Islet precursor cell (in vitro differentiated cells): ENCODE measurements at regions not wholly inside any gene's neighbourhood (a gene's known extent, or its start where the extent isn't known, plus 50 kb on each side); places are given as distances from the start of the nearest gene placed in this dataset.
A peak's percentile ranks its signal among the peaks of the same experiment; 100 is the strongest.

Experiments
- DNase-seq: peaks from one replicate; pipeline ENCODE4 v3.0.0-alpha.2; 2018

DNA sequence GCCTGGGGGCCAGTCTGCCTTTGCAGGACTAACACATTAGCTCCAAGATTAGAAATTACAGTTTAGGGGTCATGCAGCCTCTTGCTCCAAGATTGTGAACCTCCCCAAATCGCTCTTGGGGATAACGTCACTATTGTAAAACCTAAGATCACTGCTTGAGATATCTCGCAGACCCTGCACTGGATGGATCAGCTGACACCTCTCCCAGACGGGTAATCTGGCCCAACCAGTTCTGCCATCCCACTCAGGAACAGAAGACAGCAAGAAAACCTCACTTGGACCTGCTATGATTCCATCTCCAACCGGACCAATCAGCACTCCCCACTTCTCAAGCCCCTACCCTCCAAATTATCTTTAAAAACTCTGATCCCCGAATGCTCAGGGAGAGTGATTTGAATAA is 431.2 kb downstream of the GPM6A start:
- DNase-seq = peak; percentile 90

DNA sequence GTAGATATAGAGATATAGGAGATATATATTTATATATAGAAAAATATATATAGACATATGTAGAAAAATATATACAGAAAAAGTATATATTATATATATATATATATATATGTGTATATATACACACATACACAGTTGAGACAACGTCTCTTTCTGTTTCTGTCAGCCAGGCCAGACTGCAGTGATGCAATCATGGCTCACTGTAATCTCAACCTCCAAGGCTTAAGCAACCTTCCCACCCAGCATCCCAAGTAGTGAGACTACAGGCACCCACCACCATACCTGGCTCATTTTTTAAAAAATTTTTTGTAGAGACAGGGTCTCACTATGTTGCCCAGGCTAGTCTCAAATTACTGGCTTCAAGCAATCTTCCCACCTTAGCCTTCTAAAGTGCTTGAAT is 426.3 kb downstream of the GPM6A start:
- no peak for DNase-seq

DNA sequence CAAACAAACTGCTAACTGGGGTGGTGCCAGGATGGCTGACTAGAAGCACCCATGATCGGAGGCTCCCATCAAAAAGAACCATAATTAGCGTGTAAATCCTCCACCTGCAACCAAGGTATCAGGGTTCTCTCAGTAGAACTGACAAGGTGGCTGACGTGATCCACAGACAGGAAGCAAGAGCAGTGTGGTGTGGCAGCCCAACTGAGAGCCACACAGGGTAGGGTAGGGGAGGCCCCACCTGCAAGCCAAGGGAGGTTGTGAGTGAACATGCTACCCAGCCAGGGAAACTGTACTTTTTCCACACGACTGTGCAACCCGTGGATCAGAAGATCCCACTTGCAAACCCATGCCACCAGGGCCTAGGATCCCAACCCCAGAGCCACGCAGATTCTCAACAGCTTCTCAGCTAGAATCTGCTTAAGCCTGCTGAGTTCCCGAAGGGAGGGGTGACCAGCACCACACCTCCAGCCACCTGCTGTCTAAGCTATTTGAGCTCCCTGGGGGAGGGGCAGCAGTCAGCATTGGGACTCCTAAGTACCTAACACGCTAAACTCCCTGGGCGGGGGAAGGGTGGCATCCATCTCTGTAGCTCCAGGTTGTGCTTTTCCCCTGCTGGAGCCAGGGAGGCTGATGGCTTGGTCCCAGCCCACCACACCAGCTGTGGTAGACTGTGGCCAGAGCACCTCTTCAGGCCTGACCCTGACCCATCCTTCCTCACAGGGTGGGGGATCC is 425.1 kb downstream of the GPM6A start:
- DNase-seq = no peak

DNA sequence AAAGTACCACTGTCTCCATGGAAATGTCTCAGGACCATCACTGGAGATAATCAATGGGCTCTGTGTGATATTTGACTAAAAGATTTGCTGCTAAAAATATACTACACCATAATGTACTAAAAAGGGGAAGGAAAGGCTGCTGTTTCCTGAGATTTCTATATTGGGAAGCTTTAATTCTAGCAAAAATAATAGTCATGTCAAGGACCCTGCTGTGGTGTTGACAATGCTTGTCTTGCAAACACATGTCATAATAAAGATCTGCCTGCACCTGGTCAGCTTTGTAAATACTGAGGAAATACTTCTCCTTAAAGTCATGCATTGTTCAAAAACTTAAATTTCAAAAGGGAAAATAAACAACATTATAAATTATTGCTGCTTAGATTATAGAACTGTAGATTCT is 417.9 kb downstream of the GPM6A start:
- DNase-seq = no peak

DNA sequence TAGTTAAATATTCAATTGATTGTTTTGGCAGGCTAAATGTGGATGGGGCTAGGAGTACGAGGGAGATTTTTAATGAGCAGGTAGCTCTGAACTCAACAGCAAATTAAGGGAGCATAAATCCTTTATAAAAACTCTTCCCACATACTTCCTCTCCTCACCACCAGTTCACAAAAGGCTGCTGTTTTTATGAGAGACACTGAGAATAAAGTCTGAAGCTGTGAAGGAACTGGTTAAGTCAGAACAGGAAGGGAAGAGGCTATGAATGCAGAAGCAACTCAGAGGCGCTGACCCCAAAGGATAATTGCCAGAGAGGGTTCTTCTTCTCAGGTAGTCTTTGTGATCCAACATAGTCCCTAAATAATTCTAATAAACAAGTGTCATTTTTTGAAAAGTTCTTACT is 406.1 kb downstream of the GPM6A start:
- DNase-seq = no peak

DNA sequence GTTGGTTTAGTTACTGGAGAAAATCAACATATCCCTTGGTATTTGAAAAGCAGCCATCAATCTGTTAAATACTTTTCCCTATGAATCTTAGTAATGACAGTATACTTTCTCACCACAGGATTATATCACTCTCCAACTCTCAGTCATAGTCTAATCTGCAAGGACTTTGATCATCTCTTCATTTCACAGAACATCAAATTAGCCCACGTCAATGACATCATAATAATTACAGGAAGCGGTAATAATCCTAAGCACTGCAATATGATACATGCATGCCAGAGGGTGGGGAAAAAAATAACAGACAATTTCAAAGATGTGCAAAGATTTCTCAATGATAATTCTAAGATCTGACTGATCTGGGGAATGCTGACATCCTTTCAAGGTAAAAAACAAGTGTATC is 404.1 kb downstream of the GPM6A start:
- no peak for DNase-seq

DNA sequence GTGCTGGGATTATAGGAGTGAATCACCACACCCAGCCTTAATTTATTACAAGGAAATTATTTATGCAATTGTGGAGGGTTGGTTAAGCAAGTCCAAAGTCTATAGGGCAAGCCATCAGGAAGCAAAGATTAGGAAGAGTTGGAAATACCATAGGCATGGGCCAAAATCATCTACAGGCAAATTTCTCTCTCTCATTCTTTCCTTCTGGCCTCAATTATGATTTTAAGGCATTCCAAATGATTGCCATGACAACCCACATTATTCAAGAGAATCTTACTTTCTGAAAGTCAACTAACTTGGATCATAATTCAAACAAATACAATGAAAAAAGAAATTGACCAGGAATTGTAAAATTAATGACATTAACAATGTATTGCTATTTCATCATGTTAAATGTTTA is 400.8 kb downstream of the GPM6A start:
- no peak for DNase-seq

DNA sequence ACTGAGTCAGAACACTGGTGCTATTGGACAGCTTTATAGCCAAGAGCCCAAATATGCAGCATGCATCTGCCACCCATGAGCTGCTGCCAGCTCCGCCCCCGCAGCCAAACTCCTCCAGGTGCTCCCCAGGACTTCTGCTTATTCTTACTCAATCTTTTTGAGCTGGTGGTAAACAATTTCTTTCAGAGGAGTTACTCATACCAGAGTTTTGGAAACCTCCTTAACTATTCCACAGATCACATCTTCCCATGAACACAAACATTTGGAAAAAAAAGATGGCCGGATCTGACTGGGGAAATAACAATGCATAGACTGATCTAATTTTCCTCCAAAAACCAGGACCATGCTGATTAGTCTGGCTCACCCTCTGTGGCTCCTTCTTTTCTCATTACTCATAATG is 399.9 kb downstream of the GPM6A start:
- DNase-seq = no peak

DNA sequence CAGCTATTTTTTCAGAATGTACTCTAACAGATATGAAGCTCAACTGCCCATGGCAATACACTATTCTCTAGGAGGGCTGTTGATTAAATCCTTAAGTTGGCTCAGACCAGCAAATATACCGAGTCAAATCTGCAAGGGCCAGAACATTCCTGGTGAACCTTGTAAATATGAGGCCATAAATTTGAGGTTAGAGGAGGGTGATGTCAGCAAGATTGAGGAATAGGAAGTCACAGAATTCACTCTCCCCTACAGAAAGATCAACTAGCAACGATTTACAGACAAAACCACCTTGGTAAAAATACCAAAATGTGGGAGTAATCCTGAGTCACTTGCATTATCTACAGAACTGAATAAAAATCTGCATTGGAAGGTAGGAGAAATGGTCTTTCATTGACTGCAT is 399.3 kb downstream of the GPM6A start:
- no peak for DNase-seq

DNA sequence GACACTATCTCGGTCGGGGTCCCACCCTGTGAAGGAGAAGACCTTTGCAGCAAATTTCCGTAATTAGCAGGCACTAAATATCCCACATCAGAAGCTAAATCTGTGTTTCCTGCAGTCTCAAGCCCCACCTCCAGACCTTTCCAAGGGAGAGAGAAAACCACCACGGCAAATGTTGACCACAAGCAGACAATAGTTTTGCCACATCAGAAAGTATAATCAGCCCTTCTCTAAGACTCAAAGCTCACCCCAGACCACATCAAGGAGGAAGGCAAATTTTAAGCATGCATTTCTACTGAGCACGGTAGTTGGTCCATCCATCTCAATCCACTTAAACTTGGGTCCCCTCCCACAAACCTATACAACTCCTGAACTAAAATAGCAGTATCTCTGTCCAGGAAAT is 398.5 kb downstream of the GPM6A start:
- DNase-seq = peak; percentile 50

DNA sequence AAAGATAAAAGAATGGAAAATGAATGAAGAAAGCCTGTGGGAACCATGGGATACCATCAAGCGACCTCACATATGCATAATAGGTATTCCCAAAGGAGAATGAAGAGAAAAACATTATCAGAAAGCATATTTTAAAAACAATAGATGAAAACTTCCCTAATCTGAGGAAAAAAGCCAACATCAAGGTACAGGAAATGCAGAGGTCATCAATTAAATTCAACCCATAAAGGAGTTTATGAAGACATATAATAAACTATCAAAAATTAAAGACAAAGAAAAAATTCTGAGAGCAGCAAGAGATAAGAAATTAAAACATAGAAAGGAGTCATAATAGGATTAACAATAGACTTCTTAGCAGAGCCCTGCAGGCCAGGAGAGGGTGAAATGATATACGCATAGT is 397.5 kb downstream of the GPM6A start:
- DNase-seq = no peak

DNA sequence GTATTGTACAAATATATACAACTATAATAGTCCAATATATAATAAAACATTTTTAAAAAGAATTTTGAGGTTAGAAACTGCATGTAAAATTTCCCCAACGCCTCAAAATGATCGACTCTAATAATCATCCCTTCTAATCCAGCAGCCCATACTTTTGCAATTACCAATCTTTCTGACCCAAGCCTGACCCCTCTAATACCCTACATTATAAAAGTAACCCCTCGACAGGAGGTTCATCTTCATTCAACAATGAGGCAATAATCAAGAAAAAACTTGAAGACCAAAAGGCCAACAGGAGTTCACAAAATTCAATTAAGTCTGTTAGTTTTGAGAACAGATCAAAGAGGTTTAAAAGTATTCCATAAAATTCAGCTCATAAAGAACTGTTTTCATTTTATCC is 393.5 kb downstream of the GPM6A start:
- no peak for DNase-seq

DNA sequence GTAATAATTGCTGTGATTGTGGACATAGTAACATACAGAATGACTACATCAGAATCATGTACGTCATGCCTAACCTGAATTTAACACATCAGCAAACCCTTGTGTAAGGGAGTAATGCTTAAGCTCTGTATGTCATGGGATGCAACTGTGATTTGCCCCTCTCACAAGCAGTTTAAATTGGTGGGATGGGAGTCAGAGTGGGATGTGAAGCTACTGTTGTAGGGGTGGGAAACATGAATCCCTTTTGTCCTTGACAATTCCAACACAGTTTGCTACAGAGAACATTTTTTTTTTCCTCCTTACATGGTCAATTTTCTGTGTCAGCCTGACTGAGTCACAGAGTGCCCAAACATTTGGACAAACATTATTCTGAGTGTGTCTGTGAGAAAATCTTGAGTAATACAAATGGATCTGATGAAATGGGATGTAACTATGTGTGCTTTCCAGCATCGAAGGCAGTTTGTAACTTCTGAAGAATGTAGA is 392.8 kb downstream of the GPM6A start:
- DNase-seq = no peak

DNA sequence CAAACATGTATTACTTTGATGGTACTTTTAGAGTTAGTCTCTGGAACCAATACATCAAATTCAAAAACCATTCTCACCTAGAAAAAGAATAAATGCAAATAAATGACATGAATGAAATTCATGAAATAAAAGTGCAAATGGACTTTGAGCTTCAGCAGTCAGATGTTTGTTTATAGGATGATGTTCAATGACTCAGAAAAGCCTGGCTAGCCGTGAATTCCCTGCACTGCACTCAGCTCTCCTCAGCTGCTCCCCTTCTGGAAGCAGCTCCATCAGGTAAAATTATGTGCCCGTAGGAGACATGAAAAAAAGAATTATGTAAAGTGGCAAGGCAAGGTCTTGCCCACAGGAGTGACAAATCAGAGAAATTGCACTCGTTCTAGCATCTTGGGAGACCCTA is 390.6 kb downstream of the GPM6A start:
- DNase-seq = no peak

DNA sequence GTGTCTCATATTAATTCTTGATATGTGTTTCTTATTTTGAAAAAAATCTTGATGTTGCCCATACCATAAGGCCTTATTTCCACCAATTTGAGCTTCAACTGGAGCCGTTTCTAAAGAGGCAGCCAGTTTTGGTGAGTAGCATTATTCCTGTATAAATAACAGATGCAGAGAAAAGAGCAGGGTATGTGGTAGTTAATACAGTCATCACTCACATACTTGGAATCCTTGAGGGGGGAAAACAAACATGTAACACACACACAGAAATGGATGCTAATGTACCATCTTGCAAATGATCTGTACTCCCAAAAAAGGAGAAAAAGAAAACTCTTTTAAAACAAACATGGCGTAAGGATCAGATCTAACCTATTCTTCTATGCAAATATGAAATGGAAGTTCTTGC is 389.7 kb downstream of the GPM6A start:
- no peak for DNase-seq

DNA sequence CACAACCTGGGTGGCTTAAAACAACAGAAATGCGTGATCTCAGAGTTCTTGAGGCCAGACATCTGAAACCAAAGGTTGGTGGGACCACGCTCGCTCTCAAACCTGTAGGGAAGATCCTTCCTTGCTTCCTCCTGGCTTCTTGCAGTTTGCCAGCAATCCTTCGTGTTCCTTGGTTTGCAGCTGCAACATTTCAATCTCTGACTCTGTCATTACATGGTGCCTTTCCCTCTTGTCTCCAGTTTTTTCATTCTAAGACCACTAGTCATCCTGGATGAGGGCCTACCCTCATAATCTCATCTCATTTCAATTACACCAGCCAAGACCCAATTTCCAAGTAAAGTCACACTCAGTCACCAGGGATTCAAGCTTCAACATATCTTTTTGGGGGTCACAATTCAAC is 388.0 kb downstream of the GPM6A start:
- no peak for DNase-seq

DNA sequence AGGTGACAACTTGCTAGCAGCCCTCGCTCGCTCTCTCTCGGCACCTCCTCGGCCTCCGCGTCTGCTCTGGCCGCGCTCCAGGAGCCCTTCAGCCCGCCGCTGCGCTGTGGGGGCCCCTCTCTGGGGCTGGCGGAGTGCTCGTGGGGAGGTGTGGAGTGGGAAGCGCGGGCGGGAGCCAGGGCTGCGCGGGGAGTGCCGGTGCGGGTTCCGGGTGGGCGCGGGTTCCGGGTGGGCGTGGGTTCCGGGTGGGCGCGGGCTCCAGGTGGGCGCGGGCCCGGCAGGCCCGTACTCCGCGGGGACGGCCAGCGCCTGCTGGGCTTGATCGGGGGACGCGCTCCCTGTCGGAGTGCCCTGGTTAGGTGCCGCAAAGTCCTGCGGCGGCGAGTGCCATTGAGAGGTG is 384.3 kb downstream of the GPM6A start:
- DNase-seq = no peak

DNA sequence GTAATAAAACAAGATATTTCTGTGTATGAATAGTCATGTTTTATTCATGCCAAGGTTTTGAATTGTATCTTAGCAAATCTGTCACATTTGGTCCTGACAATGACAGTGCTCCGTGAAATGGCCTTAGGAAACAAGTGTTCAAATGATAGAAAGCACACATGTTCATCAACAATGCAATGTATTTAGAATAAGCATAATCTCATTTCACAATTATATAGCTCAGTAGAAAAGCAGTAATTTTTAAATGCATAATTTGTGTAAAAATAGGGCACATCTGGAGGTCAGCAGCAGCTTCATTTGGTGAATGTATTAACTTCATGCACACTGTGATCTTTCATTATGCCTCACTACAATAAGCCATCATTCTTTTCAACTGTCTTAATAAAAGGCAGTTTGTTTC is 380.4 kb downstream of the GPM6A start:
- DNase-seq = no peak

DNA sequence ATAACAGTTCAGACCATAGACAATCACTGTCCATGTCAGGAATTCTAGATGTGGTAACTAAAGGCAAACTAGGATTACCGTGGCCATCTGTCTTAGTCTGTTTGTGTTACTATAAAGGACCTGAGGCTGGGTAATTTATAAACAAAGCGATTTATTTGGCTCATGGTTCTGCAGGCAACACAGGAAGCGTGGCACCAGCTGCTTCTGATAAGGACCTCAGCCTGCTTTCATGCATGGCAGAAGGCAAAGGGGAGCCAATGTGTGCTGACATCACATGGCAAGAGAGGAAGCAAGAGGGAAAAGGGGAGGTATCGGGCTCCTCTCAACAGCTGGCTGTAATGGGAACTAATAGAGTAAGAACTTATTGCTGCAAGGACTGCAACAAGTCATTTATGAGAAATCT is 376.7 kb downstream of the GPM6A start:
- no peak for DNase-seq

DNA sequence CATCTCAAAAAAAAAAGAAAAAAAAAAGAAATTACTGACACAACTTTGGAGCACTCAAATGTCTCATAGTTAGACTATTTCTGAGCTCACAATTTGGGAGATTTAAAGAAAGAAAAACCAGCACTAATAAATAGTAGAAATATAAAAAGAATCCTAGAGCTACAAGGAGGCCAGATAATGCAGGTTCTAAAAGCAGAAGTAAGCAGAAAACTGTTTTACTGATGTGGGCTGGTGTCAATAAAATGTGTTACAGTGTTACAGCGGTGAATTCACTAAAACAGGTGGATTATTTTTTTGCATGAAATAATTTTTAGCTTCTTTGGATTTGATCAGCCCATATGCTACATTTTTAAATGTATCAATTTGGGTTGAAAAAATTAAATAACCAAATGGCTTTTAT is 375.9 kb downstream of the GPM6A start:
- DNase-seq = no peak

DNA sequence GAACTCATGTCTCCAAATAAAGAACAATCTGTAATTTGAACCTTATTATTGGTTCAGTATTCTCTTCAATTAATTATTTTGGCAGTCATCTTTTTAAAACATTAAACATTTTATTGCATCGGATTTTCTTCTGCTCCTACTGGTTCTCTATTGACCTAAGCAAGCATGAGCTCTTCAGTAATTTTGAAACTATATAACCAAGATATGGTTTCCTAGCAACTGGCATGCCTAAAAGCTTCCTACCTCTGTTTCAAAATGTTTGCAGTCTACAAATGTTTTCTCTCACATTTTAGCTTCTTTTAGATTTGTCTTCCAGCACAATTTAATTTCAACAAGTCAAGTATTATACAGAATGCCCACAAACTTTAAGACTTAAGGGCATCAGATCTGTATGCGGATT is 371.3 kb downstream of the GPM6A start:
- no peak for DNase-seq

DNA sequence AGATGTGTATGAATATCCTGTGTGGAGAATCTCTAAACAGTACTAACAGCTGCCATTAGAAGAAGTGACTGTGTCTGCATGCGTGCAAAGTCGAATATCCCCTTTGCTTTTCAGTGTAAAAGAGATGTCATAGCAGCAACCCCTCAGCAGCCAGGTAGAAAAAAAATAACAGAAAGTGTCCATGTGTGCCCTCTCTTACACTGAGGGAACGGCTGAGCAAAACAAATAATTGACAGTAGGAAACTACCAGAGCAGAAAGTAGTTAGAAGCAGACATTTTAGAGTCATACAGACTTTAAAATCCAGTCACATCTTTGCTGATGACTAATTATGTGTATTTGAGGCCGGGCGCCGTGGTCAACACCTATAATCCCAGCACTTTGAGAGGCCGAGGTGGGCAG is 370.8 kb downstream of the GPM6A start:
- no peak for DNase-seq

DNA sequence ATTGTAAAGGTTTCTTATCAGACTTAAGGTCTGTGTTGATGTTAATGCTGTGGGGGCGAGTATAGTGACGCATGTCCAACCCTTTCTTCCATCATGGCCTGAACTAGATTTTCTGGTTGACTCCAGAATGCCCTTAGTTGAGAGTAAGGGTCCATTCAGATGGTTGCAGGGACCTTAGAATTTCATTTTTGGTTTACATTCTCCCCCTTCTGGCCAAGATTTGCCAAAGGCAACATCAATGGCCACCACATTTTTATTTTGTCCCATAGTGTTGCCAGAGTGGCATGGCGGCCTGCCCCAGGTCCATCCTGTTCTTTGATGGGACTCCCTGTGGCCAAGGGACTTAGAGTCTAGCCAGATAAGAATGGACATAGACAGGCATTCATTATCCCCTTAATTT is 368.5 kb downstream of the GPM6A start:
- DNase-seq = no peak

DNA sequence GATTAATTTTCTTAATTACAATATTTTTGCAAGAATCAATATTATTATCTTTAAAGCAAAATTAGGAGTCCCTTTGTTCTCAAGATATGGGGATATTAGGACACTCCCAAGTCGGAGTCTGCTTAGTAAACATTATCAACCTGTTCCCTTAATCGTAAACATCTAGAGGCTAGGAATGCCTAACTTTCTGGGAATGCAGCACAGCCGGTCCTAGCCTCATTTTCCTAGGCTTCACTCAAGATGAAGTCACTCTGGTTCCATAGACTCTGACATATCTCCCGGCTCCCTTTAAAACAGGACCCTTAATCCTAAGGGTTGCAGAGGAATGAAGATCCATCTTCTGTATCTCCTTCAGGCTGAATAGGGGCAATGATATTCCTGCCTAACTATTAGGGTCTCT is 367.6 kb downstream of the GPM6A start:
- peak; percentile 76 for DNase-seq

DNA sequence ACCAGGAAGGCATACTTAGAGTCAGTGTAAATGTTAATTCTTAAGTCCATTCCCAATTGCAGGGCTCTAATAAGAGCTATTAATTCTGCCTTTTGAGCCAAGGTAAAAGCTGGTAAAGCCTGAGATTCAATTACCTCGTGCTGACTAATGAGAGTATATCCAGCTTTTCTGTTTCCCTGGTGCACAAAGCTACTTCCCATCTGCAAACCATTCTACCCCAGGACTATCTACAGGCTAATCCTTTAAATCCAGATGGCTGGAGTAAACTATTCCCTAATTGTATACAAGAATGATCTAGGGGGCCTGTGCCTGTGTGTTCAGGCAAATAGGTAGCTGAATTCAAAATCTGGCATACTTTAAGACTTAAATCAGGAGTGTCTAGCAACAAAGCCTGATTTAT is 365.0 kb downstream of the GPM6A start:
- no peak for DNase-seq

DNA sequence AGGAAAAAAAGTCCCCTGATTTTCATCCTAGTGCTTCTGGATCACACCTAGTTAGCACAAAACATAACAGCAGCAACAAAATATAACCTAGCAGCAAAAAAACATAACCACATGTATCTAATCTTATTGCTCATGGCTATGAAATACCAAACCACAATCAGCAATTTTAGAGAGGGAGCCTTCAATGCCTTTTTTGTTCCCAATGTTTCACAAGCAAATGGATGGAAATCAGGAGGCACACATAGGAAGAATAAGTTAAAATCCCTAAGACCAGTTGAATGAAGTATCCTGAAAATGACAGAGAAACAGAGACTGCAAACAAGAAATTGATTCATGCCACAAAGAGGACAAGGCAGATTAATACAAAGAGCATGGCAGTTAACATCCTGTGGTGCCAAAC is 361.6 kb downstream of the GPM6A start:
- no peak for DNase-seq
